Mesothelial cell of epicardium (in vitro differentiated cells): ENCODE measurements at regions not wholly inside any gene's neighbourhood (a gene's known extent, or its start where the extent isn't known, plus 50 kb on each side); places are given as distances from the start of the nearest gene placed in this dataset.
"Not testable (repeated sequence)": the region's sequence is repeated elsewhere in the genome, so short reads cannot be mapped to it uniquely, and the experiment has no call there.

Experiments used
- DNase-seq, 2 experiments: peaks; one replicate each; pipeline ENCODE4 v3.0.0; 2021; ENCODE audit warnings: low spot score in 2 of 2; ENCODE audit not compliant: unreplicated experiment in 2 of 2
- H3K27ac Mint-ChIP-seq: 2 replicates; pipeline ENCODE4 v1.8.0; 2021; ENCODE audit warnings: mixed read lengths
- H3K27me3 Mint-ChIP-seq: 2 replicates; pipeline ENCODE4 v1.8.0; 2021; ENCODE audit warnings: low read depth, mixed read lengths
- H3K36me3 Mint-ChIP-seq: 2 replicates; pipeline ENCODE4 v1.8.0; 2021; ENCODE audit warnings: mixed read lengths
- H3K4me1 Mint-ChIP-seq: 2 replicates; pipeline ENCODE4 v1.8.0; 2021; ENCODE audit warnings: mixed read lengths
- H3K4me3 Mint-ChIP-seq: 2 replicates; pipeline ENCODE4 v1.8.0; 2021; ENCODE audit warnings: mild to moderate bottlenecking, moderate library complexity, mixed read lengths
- H3K9me3 Mint-ChIP-seq: 2 replicates; pipeline ENCODE4 v1.8.0; 2021; ENCODE audit warnings: mixed read lengths
- CTCF ChIP-seq: fragments of 200-600 bp; sonication (generic); IDR thresholded peaks from one replicate; pipeline ENCODE4 v1.5.0; 2021; ENCODE audit warnings: antibody characterized with exemption; ENCODE audit not compliant: unreplicated experiment

- H3K4me1 Mint-ChIP-seq: peaks cover 9% of the 10 kb centered on the region
- H3K27me3 Mint-ChIP-seq: no peaks in the 10 kb centered on the region
- no peak overlapping the region for H3K4me3 Mint-ChIP-seq
These were observed 223.1 kb upstream of the KLF14 start for GRCh38 chr7:130957137-130957513.

GRCh38 chr7:130957722-130958435, 223.9 kb upstream of the KLF14 start:
- not testable (repeated sequence) for H3K9me3 Mint-ChIP-seq, H3K4me3 Mint-ChIP-seq, H3K27me3 Mint-ChIP-seq, H3K4me1 Mint-ChIP-seq, DNase-seq, H3K36me3 Mint-ChIP-seq, H3K27ac Mint-ChIP-seq

More at GRCh38 chr7:130957137-130957513, 223.1 kb upstream of the KLF14 start:
- Mint-ChIP-seq H3K36me3 (peaks cover 3% of the 10 kb centered on the region), H3K9me3 (peaks cover 4% of the 10 kb centered on the region), H3K27ac (no peak overlapping the region)
- no peak for DNase-seq
- TF ChIP-seq CTCF: no peak

- H3K4me1 Mint-ChIP-seq: peaks cover 4% of the 10 kb centered on the region
- H3K9me3 Mint-ChIP-seq: peaks cover 4% of the 10 kb centered on the region
- H3K36me3 Mint-ChIP-seq: peaks cover 3% of the 10 kb centered on the region
- TF ChIP-seq CTCF: no peak
- H3K4me3 Mint-ChIP-seq: no peak overlapping the region
- no peaks in the 10 kb centered on the region for H3K27me3 Mint-ChIP-seq
- no peak overlapping the region for H3K27ac Mint-ChIP-seq
- DNase-seq: no peak
These were observed 224.8 kb upstream of the KLF14 start for GRCh38 chr7:130958846-130959245.

- H3K9me3 Mint-ChIP-seq: peaks cover 4% of the 10 kb centered on the region
These were observed 225.8 kb upstream of the KLF14 start for GRCh38 chr7:130959743-130960207.

GRCh38 chr7:130960208-130960988, 226.4 kb upstream of the KLF14 start:
- Mint-ChIP-seq H3K9me3 (peaks cover 4% of the 10 kb centered on the region), H3K27ac (no peak overlapping the region), H3K4me1 (peaks cover 4% of the 10 kb centered on the region), H3K36me3 (peaks cover 3% of the 10 kb centered on the region), H3K4me3 (no peak overlapping the region), H3K27me3 (no peaks in the 10 kb centered on the region)
- no peak for DNase-seq
- TF ChIP-seq CTCF: no peak

More at GRCh38 chr7:130959743-130960207, 225.8 kb upstream of the KLF14 start:
- DNase-seq: no peak
- H3K4me1 Mint-ChIP-seq: peaks cover 4% of the 10 kb centered on the region
- H3K27ac Mint-ChIP-seq: no peak overlapping the region
- peak; percentile 29 for TF ChIP-seq CTCF
- no peaks in the 10 kb centered on the region for H3K27me3 Mint-ChIP-seq
- H3K36me3 Mint-ChIP-seq: peaks cover 3% of the 10 kb centered on the region
- no peak overlapping the region for H3K4me3 Mint-ChIP-seq

GRCh38 chr7:130961128-130961601, 227.2 kb upstream of the KLF14 start:
- H3K4me3 Mint-ChIP-seq: no peak overlapping the region
- peaks cover 3% of the 10 kb centered on the region for H3K36me3 Mint-ChIP-seq
- peaks cover 4% of the 10 kb centered on the region for H3K9me3 Mint-ChIP-seq
- H3K27ac Mint-ChIP-seq: no peak overlapping the region
- TF ChIP-seq CTCF: no peak
- H3K27me3 Mint-ChIP-seq: no peaks in the 10 kb centered on the region
- peaks cover under 1% of the 10 kb centered on the region for H3K4me1 Mint-ChIP-seq
- DNase-seq: no peak
